GM12878 (cell line): ENCODE measurements at regions not wholly inside any gene's neighbourhood (a gene's known extent, or its start where the extent isn't known, plus 50 kb on each side); places are given as distances from the start of the nearest gene placed in this dataset.

Source experiments
- ATF3 ChIP-seq: IDR thresholded peaks from 2 replicates; pipeline ENCODE4 v1.6.1; 2011; ENCODE audit warnings: low read depth, mild to moderate bottlenecking, low read length, moderate library complexity, borderline replicate concordance; ENCODE audit errors: extremely low read depth
- CHD2 ChIP-seq: IDR thresholded peaks from 2 replicates; pipeline ENCODE4 v1.6.1; 2011; ENCODE audit warnings: low read depth, low read length, improper control_type of control experiment, borderline replicate concordance
- CTCF ChIP-seq, 3 experiments: IDR thresholded peaks in 2 of 3; conservative IDR thresholded peaks in 1 of 3; 2 replicates each; pipeline ENCODE4 v1.5.1; 2011; ENCODE audit warnings: low read depth in 3 of 3, low read length in 3 of 3, mild to moderate bottlenecking in 3 of 3, control low read depth in 2 of 3, moderate library complexity in 2 of 3, inconsistent platforms in 1 of 3, mixed read lengths in 1 of 3; ENCODE audit not compliant: control insufficient read depth in 2 of 3, insufficient read depth in 1 of 3; ENCODE audit errors: extremely low read depth in 1 of 3
- PKNOX1 ChIP-seq: fragments of 450-650 bp; IDR thresholded peaks from 2 replicates; pipeline ENCODE4 v1.6.1; 2016; ENCODE audit warnings: mild to moderate bottlenecking
- ZNF274 ChIP-seq: IDR thresholded peaks from one replicate; pipeline ENCODE4 v1.8.0; 2011; ENCODE audit not compliant: insufficient read length, insufficient read depth

- TF ChIP-seq CHD2 (no peak), CTCF (IDR thresholded peaks at IDR 0.05 in 2 of 3, conservative IDR thresholded peaks at IDR 0.05 in 1 of 3; ENCODE audit: control insufficient read depth in 2 of 3, extremely low read depth in 1 of 3, insufficient read depth in 1 of 3, low read depth in 3 of 3, low read length in 3 of 3) (no peak), PKNOX1 (no peak), ATF3 (no peak), ZNF274 (no peak)
Measured at GRCh38 chr2:129800285-129800684, 179.2 kb upstream of the RAB6C start.
